ENCODE measurements at regions not wholly inside any gene's neighbourhood (a gene's known extent, or its start where the extent isn't known, plus 50 kb on each side); places are given as distances from the start of the nearest gene placed in this dataset.

DNA sequence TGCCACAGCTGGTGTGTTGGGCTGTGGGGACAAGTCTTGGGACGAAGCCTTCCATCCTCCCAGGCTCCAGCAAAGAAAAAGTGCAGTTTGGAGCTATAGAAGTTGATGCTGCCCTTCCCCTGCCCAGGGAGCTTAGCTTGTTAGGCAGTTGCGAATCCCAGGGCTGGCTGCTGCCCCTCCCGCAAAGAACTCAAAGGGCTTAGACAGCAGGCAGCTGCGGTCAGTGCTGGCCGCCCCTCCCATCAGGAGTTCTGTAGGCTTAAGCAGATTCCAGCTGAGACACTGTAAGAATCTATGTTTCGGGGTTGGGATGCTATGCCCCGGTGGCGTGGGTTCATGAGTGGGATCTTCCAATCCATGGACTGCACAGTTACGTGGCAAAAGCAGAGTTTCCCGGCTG lies 956.7 kb downstream of the GLUD2 start:
- no peak for TF ChIP-seq YY2 (tag by site-specific recombination; IDR thresholded peaks at IDR 0.05)
- TF ChIP-seq, protein P1, sequence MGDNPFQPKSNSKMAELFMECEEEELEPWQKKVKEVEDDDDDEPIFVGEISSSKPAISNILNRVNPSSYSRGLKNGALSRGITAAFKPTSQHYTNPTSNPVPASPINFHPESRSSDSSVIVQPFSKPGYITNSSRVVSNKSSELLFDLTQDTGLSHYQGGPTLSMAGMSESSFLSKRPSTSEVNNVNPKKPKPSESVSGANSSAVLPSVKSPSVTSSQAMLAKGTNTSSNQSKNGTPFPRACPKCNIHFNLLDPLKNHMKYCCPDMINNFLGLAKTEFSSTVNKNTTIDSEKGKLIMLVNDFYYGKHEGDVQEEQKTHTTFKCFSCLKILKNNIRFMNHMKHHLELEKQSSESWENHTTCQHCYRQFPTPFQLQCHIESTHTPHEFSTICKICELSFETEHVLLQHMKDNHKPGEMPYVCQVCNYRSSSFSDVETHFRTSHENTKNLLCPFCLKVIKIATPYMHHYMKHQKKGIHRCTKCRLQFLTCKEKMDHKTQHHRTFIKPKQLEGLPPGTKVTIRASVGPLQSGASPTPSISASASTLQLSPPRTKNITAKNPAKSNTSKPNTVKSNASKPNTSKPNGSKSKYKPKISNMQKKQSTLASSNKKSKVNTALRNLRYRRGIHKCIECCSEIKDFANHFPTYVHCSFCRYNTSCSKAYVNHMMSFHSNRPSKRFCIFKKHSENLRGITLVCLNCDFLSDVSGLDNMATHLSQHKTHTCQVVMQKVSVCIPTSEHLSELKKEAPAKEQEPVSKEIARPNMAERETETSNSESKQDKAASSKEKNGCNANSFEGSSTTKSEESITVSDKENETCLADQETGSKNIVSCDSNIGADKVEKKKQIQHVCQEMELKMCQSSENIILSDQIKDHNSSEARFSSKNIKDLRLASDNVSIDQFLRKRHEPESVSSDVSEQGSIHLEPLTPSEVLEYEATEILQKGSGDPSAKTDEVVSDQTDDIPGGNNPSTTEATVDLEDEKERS (tag by site-specific recombination; IDR thresholded peaks at IDR 0.05) = no peak
- TF ChIP-seq, protein P2, sequence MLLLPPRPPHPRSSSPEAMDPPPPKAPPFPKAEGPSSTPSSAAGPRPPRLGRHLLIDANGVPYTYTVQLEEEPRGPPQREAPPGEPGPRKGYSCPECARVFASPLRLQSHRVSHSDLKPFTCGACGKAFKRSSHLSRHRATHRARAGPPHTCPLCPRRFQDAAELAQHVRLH (tag by site-specific recombination; IDR thresholded peaks at IDR 0.05) = no peak
- TF ChIP-seq MEIS1 (CRISPR knock-in tag; IDR thresholded peaks at IDR 0.05; ENCODE audit: borderline replicate concordance) = no peak
- TF ChIP-seq ZFP41 (tag by site-specific recombination; IDR thresholded peaks at IDR 0.05; ENCODE audit: borderline replicate concordance) = no peak
- TF ChIP-seq, protein P3, sequence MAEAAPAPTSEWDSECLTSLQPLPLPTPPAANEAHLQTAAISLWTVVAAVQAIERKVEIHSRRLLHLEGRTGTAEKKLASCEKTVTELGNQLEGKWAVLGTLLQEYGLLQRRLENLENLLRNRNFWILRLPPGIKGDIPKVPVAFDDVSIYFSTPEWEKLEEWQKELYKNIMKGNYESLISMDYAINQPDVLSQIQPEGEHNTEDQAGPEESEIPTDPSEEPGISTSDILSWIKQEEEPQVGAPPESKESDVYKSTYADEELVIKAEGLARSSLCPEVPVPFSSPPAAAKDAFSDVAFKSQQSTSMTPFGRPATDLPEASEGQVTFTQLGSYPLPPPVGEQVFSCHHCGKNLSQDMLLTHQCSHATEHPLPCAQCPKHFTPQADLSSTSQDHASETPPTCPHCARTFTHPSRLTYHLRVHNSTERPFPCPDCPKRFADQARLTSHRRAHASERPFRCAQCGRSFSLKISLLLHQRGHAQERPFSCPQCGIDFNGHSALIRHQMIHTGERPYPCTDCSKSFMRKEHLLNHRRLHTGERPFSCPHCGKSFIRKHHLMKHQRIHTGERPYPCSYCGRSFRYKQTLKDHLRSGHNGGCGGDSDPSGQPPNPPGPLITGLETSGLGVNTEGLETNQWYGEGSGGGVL (tag by site-specific recombination; IDR thresholded peaks at IDR 0.05) = no peak
- TF ChIP-seq, protein P4, sequence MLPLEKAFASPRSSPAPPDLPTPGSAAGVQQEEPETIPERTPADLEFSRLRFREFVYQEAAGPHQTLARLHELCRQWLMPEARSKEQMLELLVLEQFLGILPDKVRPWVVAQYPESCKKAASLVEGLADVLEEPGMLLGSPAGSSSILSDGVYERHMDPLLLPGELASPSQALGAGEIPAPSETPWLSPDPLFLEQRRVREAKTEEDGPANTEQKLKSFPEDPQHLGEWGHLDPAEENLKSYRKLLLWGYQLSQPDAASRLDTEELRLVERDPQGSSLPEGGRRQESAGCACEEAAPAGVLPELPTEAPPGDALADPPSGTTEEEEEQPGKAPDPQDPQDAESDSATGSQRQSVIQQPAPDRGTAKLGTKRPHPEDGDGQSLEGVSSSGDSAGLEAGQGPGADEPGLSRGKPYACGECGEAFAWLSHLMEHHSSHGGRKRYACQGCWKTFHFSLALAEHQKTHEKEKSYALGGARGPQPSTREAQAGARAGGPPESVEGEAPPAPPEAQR (tag by site-specific recombination; IDR thresholded peaks at IDR 0.05) = no peak
- TF ChIP-seq, protein P5, sequence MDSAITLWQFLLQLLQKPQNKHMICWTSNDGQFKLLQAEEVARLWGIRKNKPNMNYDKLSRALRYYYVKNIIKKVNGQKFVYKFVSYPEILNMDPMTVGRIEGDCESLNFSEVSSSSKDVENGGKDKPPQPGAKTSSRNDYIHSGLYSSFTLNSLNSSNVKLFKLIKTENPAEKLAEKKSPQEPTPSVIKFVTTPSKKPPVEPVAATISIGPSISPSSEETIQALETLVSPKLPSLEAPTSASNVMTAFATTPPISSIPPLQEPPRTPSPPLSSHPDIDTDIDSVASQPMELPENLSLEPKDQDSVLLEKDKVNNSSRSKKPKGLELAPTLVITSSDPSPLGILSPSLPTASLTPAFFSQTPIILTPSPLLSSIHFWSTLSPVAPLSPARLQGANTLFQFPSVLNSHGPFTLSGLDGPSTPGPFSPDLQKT (IDR thresholded peaks at IDR 0.05; ENCODE audit: borderline replicate concordance, low read depth, low read length) = no peak
- TF ChIP-seq ZNF175 (tag by site-specific recombination; IDR thresholded peaks at IDR 0.05) = no peak
- TF ChIP-seq YY1 (tag by site-specific recombination; IDR thresholded peaks at IDR 0.05) = no peak
- TF ChIP-seq, protein P6, sequence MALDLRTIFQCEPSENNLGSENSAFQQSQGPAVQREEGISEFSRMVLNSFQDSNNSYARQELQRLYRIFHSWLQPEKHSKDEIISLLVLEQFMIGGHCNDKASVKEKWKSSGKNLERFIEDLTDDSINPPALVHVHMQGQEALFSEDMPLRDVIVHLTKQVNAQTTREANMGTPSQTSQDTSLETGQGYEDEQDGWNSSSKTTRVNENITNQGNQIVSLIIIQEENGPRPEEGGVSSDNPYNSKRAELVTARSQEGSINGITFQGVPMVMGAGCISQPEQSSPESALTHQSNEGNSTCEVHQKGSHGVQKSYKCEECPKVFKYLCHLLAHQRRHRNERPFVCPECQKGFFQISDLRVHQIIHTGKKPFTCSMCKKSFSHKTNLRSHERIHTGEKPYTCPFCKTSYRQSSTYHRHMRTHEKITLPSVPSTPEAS (tag by site-specific recombination; IDR thresholded peaks at IDR 0.05) = no peak
- no peak for TF ChIP-seq ZNF473 (tag by site-specific recombination; IDR thresholded peaks at IDR 0.05)
- TF ChIP-seq ZNF561 (tag by site-specific recombination; IDR thresholded peaks at IDR 0.05; ENCODE audit: borderline replicate concordance) = no peak
- TF ChIP-seq ZNF600 (tag by site-specific recombination; IDR thresholded peaks at IDR 0.05) = no peak
- TF ChIP-seq ZNF501 (tag by site-specific recombination; IDR thresholded peaks at IDR 0.05) = no peak
- no peak for TF ChIP-seq GLI2 (tag by site-specific recombination; IDR thresholded peaks at IDR 0.05; ENCODE audit: borderline replicate concordance, low read depth)
- Histone ChIP-seq H3K9me3 (ENCODE audit: control insufficient read depth, insufficient read depth, low read depth, low read length) (no peaks in the 10 kb centered on the region), H3K36me3 (ENCODE audit: control insufficient read depth in 2 of 2, insufficient read depth in 1 of 2, low read length in 2 of 2) (no peaks in the 10 kb centered on the region), H3K27ac (ENCODE audit: extremely low read depth, low read depth, low read length) (no peak overlapping the region), H3K4me3 (ENCODE audit: low read depth, low read length) (no peak overlapping the region), H3K4me1 (ENCODE audit: control insufficient read depth, insufficient read depth, low read length) (no peaks in the 10 kb centered on the region)
- ChIA-PET POLR2A (no interaction called here), CTCF (no interaction called here)

DNA sequence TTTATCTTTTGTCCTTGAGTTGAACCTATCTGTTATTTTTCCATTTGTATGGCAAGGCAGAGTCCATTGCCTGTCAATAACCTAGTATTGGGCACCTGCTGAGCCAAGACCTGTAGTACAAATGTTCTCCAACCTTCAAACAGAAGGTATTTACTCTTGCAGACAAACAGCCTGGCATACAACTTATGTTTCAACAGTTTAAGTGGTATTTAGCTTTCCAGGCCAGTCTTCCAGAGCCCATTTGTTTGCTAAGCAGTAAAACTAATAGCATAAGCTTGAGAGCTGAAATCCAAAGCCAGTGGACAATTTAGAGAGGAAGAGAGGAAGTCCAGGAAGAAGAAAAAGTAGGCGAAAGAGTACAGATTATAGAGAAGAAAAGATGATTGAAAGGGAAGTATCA lies 979.3 kb downstream of the GLUD2 start:
- CTCF ChIA-PET = interaction anchor here (0.6 kb wide), 1 partner anchor 774 kb away, joined by 5 read pairs; no protein-coding TSS in a partner anchor
- Histone ChIP-seq H3K36me3 (ENCODE audit: control insufficient read depth in 2 of 2, insufficient read depth in 1 of 2, low read length in 2 of 2) (no peaks in the 10 kb centered on the region), H3K4me1 (ENCODE audit: control insufficient read depth, insufficient read depth, low read length) (no peaks in the 10 kb centered on the region), H3K27ac (ENCODE audit: extremely low read depth, low read depth, low read length) (no peak overlapping the region), H3K9me3 (ENCODE audit: control insufficient read depth, insufficient read depth, low read depth, low read length) (no peaks in the 10 kb centered on the region), H3K4me3 (ENCODE audit: low read depth, low read length) (no peak overlapping the region)
- POLR2A ChIA-PET = no interaction called here
- TF ChIP-seq ZNF121 (tag by site-specific recombination; IDR thresholded peaks at IDR 0.05) = no peak
